ENCODE measurements at regions not wholly inside any gene's neighbourhood (a gene's known extent, or its start where the extent isn't known, plus 50 kb on each side); places are given as distances from the start of the nearest gene placed in this dataset.

- Histone ChIP-seq H2AFZ (ENCODE audit: low read depth, low read length) (no peak overlapping the region), H3K4me1 (ENCODE audit: insufficient read depth, low read length) (peaks cover 29% of the 10 kb centered on the region), H3K4me3 (ENCODE audit: low read length) (no peak overlapping the region), H3K9me3 (ENCODE audit: low read length) (no peaks in the 10 kb centered on the region), H3K36me3 (ENCODE audit: insufficient read depth, low read length) (no peaks in the 10 kb centered on the region), H3K27me3 (ENCODE audit: insufficient read depth, low read length) (no peaks in the 10 kb centered on the region)
Measured at GRCh38 chr5:109935833-109936490, 246.2 kb downstream of the MAN2A1 start.

- Histone ChIP-seq H3K9me3 (ENCODE audit: low read length) (no peaks in the 10 kb centered on the region), H3K27me3 (ENCODE audit: insufficient read depth, low read length) (no peaks in the 10 kb centered on the region), H3K36me3 (ENCODE audit: insufficient read depth, low read length) (no peaks in the 10 kb centered on the region), H2AFZ (ENCODE audit: low read depth, low read length) (no peak overlapping the region), H3K4me1 (ENCODE audit: insufficient read depth, low read length) (peaks cover 29% of the 10 kb centered on the region), H3K4me3 (ENCODE audit: low read length) (no peak overlapping the region)
Measured at GRCh38 chr5:109936996-109937395, 247.3 kb downstream of the MAN2A1 start.

GRCh38 chr5:109937951-109938350 is 248.2 kb downstream of the MAN2A1 start:
- Histone ChIP-seq H3K27me3 (ENCODE audit: insufficient read depth, low read length) (no peaks in the 10 kb centered on the region), H3K4me1 (ENCODE audit: insufficient read depth, low read length) (peaks cover 29% of the 10 kb centered on the region), H3K9me3 (ENCODE audit: low read length) (no peaks in the 10 kb centered on the region), H3K4me3 (ENCODE audit: low read length) (no peak overlapping the region), H2AFZ (ENCODE audit: low read depth, low read length) (no peak overlapping the region), H3K36me3 (ENCODE audit: insufficient read depth, low read length) (no peaks in the 10 kb centered on the region)

- Histone ChIP-seq H3K27me3 (ENCODE audit: insufficient read depth, low read length) (no peaks in the 10 kb centered on the region), H3K4me3 (ENCODE audit: low read length) (no peak overlapping the region), H3K36me3 (ENCODE audit: insufficient read depth, low read length) (no peaks in the 10 kb centered on the region), H3K4me1 (ENCODE audit: insufficient read depth, low read length) (peaks cover 29% of the 10 kb centered on the region), H2AFZ (ENCODE audit: low read depth, low read length) (no peak overlapping the region), H3K9me3 (ENCODE audit: low read length) (no peaks in the 10 kb centered on the region)
Measured at GRCh38 chr5:109938453-109938852, 248.7 kb downstream of the MAN2A1 start.

- Histone ChIP-seq H3K4me1 (ENCODE audit: insufficient read depth, low read length) (peaks cover 30% of the 10 kb centered on the region), H2AFZ (ENCODE audit: low read depth, low read length) (no peak overlapping the region), H3K9me3 (ENCODE audit: low read length) (no peaks in the 10 kb centered on the region), H3K4me3 (ENCODE audit: low read length) (no peak overlapping the region), H3K27me3 (ENCODE audit: insufficient read depth, low read length) (no peaks in the 10 kb centered on the region), H3K36me3 (ENCODE audit: insufficient read depth, low read length) (no peaks in the 10 kb centered on the region)
Measured at GRCh38 chr5:109939116-109939682, 249.5 kb downstream of the MAN2A1 start.

- H3K27me3 ChIP-seq (ENCODE audit: insufficient read depth, low read length) = no peaks in the 10 kb centered on the region
- no peak overlapping the region for H3K4me3 ChIP-seq (ENCODE audit: low read length)
- H3K36me3 ChIP-seq (ENCODE audit: insufficient read depth, low read length) = no peaks in the 10 kb centered on the region
- peaks cover 13% of the 10 kb centered on the region for H3K4me1 ChIP-seq (ENCODE audit: insufficient read depth, low read length)
- H3K9me3 ChIP-seq (ENCODE audit: low read length) = no peaks in the 10 kb centered on the region
- H2AFZ ChIP-seq (ENCODE audit: low read depth, low read length) = no peak overlapping the region
Measured at GRCh38 chr5:109942646-109943045, 252.9 kb downstream of the MAN2A1 start.

GRCh38 chr5:109943701-109944235 is 254.0 kb downstream of the MAN2A1 start:
- Histone ChIP-seq H3K4me1 (ENCODE audit: insufficient read depth, low read length) (peaks cover 13% of the 10 kb centered on the region), H3K4me3 (ENCODE audit: low read length) (no peak overlapping the region), H3K9me3 (ENCODE audit: low read length) (no peaks in the 10 kb centered on the region), H3K27me3 (ENCODE audit: insufficient read depth, low read length) (no peaks in the 10 kb centered on the region), H3K36me3 (ENCODE audit: insufficient read depth, low read length) (no peaks in the 10 kb centered on the region), H2AFZ (ENCODE audit: low read depth, low read length) (no peak overlapping the region)

- H3K36me3 ChIP-seq (ENCODE audit: insufficient read depth, low read length) = no peaks in the 10 kb centered on the region
- H2AFZ ChIP-seq (ENCODE audit: low read depth, low read length) = no peak overlapping the region
- no peaks in the 10 kb centered on the region for H3K27me3 ChIP-seq (ENCODE audit: insufficient read depth, low read length)
- H3K9me3 ChIP-seq (ENCODE audit: low read length) = no peaks in the 10 kb centered on the region
- H3K4me1 ChIP-seq (ENCODE audit: insufficient read depth, low read length) = peaks cover 13% of the 10 kb centered on the region
- H3K4me3 ChIP-seq (ENCODE audit: low read length) = no peak overlapping the region
Measured at GRCh38 chr5:109944461-109944860, 254.7 kb downstream of the MAN2A1 start.

- H3K36me3 ChIP-seq (ENCODE audit: insufficient read depth, low read length) = no peaks in the 10 kb centered on the region
- H3K27me3 ChIP-seq (ENCODE audit: insufficient read depth, low read length) = no peaks in the 10 kb centered on the region
- no peak overlapping the region for H2AFZ ChIP-seq (ENCODE audit: low read depth, low read length)
- peaks cover 13% of the 10 kb centered on the region for H3K4me1 ChIP-seq (ENCODE audit: insufficient read depth, low read length)
- H3K9me3 ChIP-seq (ENCODE audit: low read length) = no peaks in the 10 kb centered on the region
- H3K4me3 ChIP-seq (ENCODE audit: low read length) = no peak overlapping the region
Measured at GRCh38 chr5:109945097-109945678, 255.5 kb downstream of the MAN2A1 start.

GRCh38 chr5:109945723-109946480 is 256.2 kb downstream of the MAN2A1 start:
- no peaks in the 10 kb centered on the region for H3K9me3 ChIP-seq (ENCODE audit: low read length)
- no peaks in the 10 kb centered on the region for H3K27me3 ChIP-seq (ENCODE audit: insufficient read depth, low read length)
- H3K4me3 ChIP-seq (ENCODE audit: low read length) = no peak overlapping the region
- peaks cover 13% of the 10 kb centered on the region for H3K4me1 ChIP-seq (ENCODE audit: insufficient read depth, low read length)
- H2AFZ ChIP-seq (ENCODE audit: low read depth, low read length) = no peak overlapping the region
- no peaks in the 10 kb centered on the region for H3K36me3 ChIP-seq (ENCODE audit: insufficient read depth, low read length)

GRCh38 chr5:109946610-109947009 is 256.9 kb downstream of the MAN2A1 start:
- Histone ChIP-seq H2AFZ (ENCODE audit: low read depth, low read length) (no peak overlapping the region), H3K9me3 (ENCODE audit: low read length) (no peaks in the 10 kb centered on the region), H3K27me3 (ENCODE audit: insufficient read depth, low read length) (no peaks in the 10 kb centered on the region), H3K4me3 (ENCODE audit: low read length) (no peak overlapping the region), H3K4me1 (ENCODE audit: insufficient read depth, low read length) (peaks cover 13% of the 10 kb centered on the region), H3K36me3 (ENCODE audit: insufficient read depth, low read length) (no peaks in the 10 kb centered on the region)

GRCh38 chr5:109947667-109948066 is 257.9 kb downstream of the MAN2A1 start:
- no peaks in the 10 kb centered on the region for H3K9me3 ChIP-seq (ENCODE audit: low read length)
- peaks cover 13% of the 10 kb centered on the region for H3K4me1 ChIP-seq (ENCODE audit: insufficient read depth, low read length)
- H3K4me3 ChIP-seq (ENCODE audit: low read length) = no peak overlapping the region
- no peaks in the 10 kb centered on the region for H3K36me3 ChIP-seq (ENCODE audit: insufficient read depth, low read length)
- no peaks in the 10 kb centered on the region for H3K27me3 ChIP-seq (ENCODE audit: insufficient read depth, low read length)
- no peak overlapping the region for H2AFZ ChIP-seq (ENCODE audit: low read depth, low read length)

- Histone ChIP-seq H3K4me3 (ENCODE audit: low read length) (no peak overlapping the region), H3K36me3 (ENCODE audit: insufficient read depth, low read length) (no peaks in the 10 kb centered on the region), H3K27me3 (ENCODE audit: insufficient read depth, low read length) (no peaks in the 10 kb centered on the region), H2AFZ (ENCODE audit: low read depth, low read length) (no peak overlapping the region), H3K9me3 (ENCODE audit: low read length) (no peaks in the 10 kb centered on the region), H3K4me1 (ENCODE audit: insufficient read depth, low read length) (peaks cover 12% of the 10 kb centered on the region)
Measured at GRCh38 chr5:109950634-109951033, 260.9 kb downstream of the MAN2A1 start.
